GM12878 (cell line): ENCODE measurements at regions not wholly inside any gene's neighbourhood (a gene's known extent, or its start where the extent isn't known, plus 50 kb on each side); places are given as distances from the start of the nearest gene placed in this dataset.

Source experiments
- ATAC-seq: fragments of 200-7000 bp; cut with Tn5 transposase; 3 replicates; pipeline ENCODE4 v1.9.1; 2020; ENCODE audit warnings: mild to moderate bottlenecking, moderate library complexity
- BruUV-seq: library from RNA; stranded (reverse); fragments of 400-500 nt; replicated peaks from 2 replicates; lab custom pipeline; 2021; lab: Mats Ljungman, UMichigan
- CTCF ChIA-PET: fragments of 300-600 bp; sonication (Branson Sonifier 250); formaldehyde crosslinking; extraction: SDS; loops from one replicate; lab custom pipeline; 2021; ENCODE audit warnings: inconsistent platforms; lab: Yijun Ruan, JAX
- POLR2A ChIA-PET: fragments of 350-600 bp; formaldehyde crosslinking; extraction: SDS; loops from one replicate; lab custom pipeline; 2021; ENCODE audit warnings: inconsistent platforms; lab: Charles Lee
- RAD21 ChIA-PET: fragments of 300-600 bp; sonication (Branson Sonifier 250); formaldehyde crosslinking; loops from one replicate; lab custom pipeline; 2023; ENCODE audit warnings: antibody characterized with exemption; ENCODE audit not compliant: unreplicated experiment; lab: Charles Lee
- SMC1A ChIA-PET: fragments of 300-600 bp; sonication (Branson Sonifier 250); formaldehyde crosslinking; loops from one replicate; lab custom pipeline; 2023; ENCODE audit not compliant: unreplicated experiment, uncharacterized antibody; lab: Charles Lee
- DNase-seq: peaks from one replicate; pipeline ENCODE4 v3.0.0-alpha.2; 2011; ENCODE audit warnings: low read depth, low spot score
- FAIRE-seq: peaks from 3 replicates; lab custom pipeline; 2011; peaks lifted over from hg19 to GRCh38; lab: Jason Lieb, UNC
- H2AFZ ChIP-seq: 2 replicates; pipeline ENCODE4 v1.6.0; 2011; ENCODE audit warnings: low read depth, low read length, control low read depth; ENCODE audit not compliant: control insufficient read depth
- H3K27ac ChIP-seq: 2 replicates; pipeline ENCODE4 v1.5.1; 2011; ENCODE audit warnings: control low read depth; ENCODE audit not compliant: control insufficient read depth, insufficient read depth
- H3K27me3 ChIP-seq, 2 experiments: replicated peaks in 1 of 2; 2 replicates each; pipeline versions ENCODE4 v1.6.0 to v1.6.1; 2011; ENCODE audit warnings: low read length in 1 of 2; ENCODE audit not compliant: control insufficient read depth in 2 of 2, insufficient read depth in 2 of 2
- H3K36me3 ChIP-seq, 2 experiments: 2 replicates each; pipeline ENCODE4 v1.5.1; 2011; ENCODE audit warnings: low read length in 1 of 2; ENCODE audit not compliant: control insufficient read depth in 2 of 2, insufficient read depth in 2 of 2
- H3K4me1 ChIP-seq: 2 replicates; pipeline ENCODE4 v1.6.1; 2011; ENCODE audit warnings: mild to moderate bottlenecking, low read length, moderate library complexity, mixed read lengths; ENCODE audit not compliant: control insufficient read depth, insufficient read depth
- H3K4me2 ChIP-seq: 2 replicates; pipeline ENCODE4 v1.6.0; 2011; ENCODE audit warnings: control low read depth; ENCODE audit not compliant: control insufficient read depth, insufficient read depth
- H3K4me3 ChIP-seq: fragments of 200-600 bp; sonication (generic); 2 replicates; pipeline ENCODE4 v1.5.1; 2016
- H3K79me2 ChIP-seq: 2 replicates; pipeline ENCODE4 v1.6.0; 2011; ENCODE audit warnings: low read length; ENCODE audit not compliant: control insufficient read depth, insufficient read depth
- H3K9ac ChIP-seq: 2 replicates; pipeline ENCODE4 v1.8.0; 2011; ENCODE audit warnings: low read length, control low read depth, mixed read lengths; ENCODE audit not compliant: control insufficient read depth, insufficient read depth
- H3K9me3 ChIP-seq: replicated peaks from 3 replicates; pipeline ENCODE4 v1.5.1; 2011; ENCODE audit warnings: mild to moderate bottlenecking, low read length; ENCODE audit not compliant: control insufficient read depth, insufficient read depth
- H4K20me1 ChIP-seq: 2 replicates; pipeline ENCODE4 v1.6.0; 2011; ENCODE audit not compliant: control insufficient read depth, insufficient read depth
- ATF3 ChIP-seq: IDR thresholded peaks from 2 replicates; pipeline ENCODE4 v1.6.1; 2011; ENCODE audit warnings: low read depth, mild to moderate bottlenecking, low read length, moderate library complexity, borderline replicate concordance; ENCODE audit errors: extremely low read depth
- BCL3 ChIP-seq: IDR thresholded peaks from 2 replicates; pipeline ENCODE4 v1.6.1; 2011; ENCODE audit warnings: borderline replicate concordance, low read depth, mild to moderate bottlenecking, moderate library complexity, low read length; ENCODE audit not compliant: insufficient read depth, poor library complexity, severe bottlenecking
- CHD1 ChIP-seq: IDR thresholded peaks from 2 replicates; pipeline ENCODE4 v1.6.1; 2012; ENCODE audit warnings: low read depth, low read length, improper control_type of control experiment
- EP300 ChIP-seq, 2 experiments: fragments of 150-350 bp in 1 of 2; IDR thresholded peaks; 2 replicates each; pipeline ENCODE4 v1.6.1; 2011 to 2012; ENCODE audit warnings: low read depth in 2 of 2, low read length in 2 of 2, borderline replicate concordance in 1 of 2, improper control_type of control experiment in 1 of 2, inconsistent platforms in 1 of 2; ENCODE audit not compliant: control insufficient read depth in 1 of 2
- ESRRA ChIP-seq: IDR thresholded peaks from 2 replicates; pipeline ENCODE4 v1.6.1; 2012; ENCODE audit warnings: mild to moderate bottlenecking, low read length, improper control_type of control experiment
- IKZF1 ChIP-seq: fragments of 450-650 bp; conservative IDR thresholded peaks from 2 replicates; pipeline ENCODE4 v1.6.1; 2017; ENCODE audit warnings: antibody characterized with exemption, mild to moderate bottlenecking
- IKZF2 ChIP-seq, 2 experiments: fragments of 450-650 bp; IDR thresholded peaks; 2 replicates each; pipeline ENCODE4 v1.6.1; 2017; ENCODE audit warnings: mild to moderate bottlenecking in 2 of 2, moderate library complexity in 2 of 2
- MAX ChIP-seq: IDR thresholded peaks from 2 replicates; pipeline ENCODE4 v1.6.1; 2012; ENCODE audit warnings: low read depth, low read length, improper control_type of control experiment
- MEF2A ChIP-seq: IDR thresholded peaks from 2 replicates; pipeline ENCODE4 v1.6.1; 2011; ENCODE audit warnings: low read depth, mild to moderate bottlenecking, low read length, moderate library complexity; ENCODE audit not compliant: insufficient read depth
- POLR2AphosphoS2 ChIP-seq: IDR thresholded peaks from 2 replicates; pipeline ENCODE4 v1.6.1; 2011; ENCODE audit warnings: low read depth, mild to moderate bottlenecking, low read length, improper control_type of control experiment, moderate library complexity
- POU2F2 ChIP-seq: IDR thresholded peaks from 3 replicates; pipeline ENCODE4 v1.6.1; 2011; ENCODE audit warnings: low read depth, mild to moderate bottlenecking, low read length, borderline replicate concordance
- SMC3 ChIP-seq: IDR thresholded peaks from 2 replicates; pipeline ENCODE4 v1.6.1; 2011; ENCODE audit warnings: low read length, improper control_type of control experiment, borderline replicate concordance
- SUPT20H ChIP-seq: IDR thresholded peaks from 2 replicates; pipeline ENCODE4 v1.6.1; 2011; ENCODE audit warnings: low read depth, mild to moderate bottlenecking, low read length, moderate library complexity, borderline replicate concordance; ENCODE audit not compliant: control insufficient read depth
- TARDBP ChIP-seq: IDR thresholded peaks from 2 replicates; pipeline ENCODE4 v1.6.1; 2016; ENCODE audit warnings: borderline replicate concordance
- USF2 ChIP-seq: IDR thresholded peaks from 2 replicates; pipeline ENCODE4 v1.6.1; 2011; ENCODE audit warnings: low read depth, low read length, improper control_type of control experiment, borderline replicate concordance
- YBX1 ChIP-seq: fragments of 450-650 bp; IDR thresholded peaks from 2 replicates; pipeline ENCODE4 v1.6.1; 2016; ENCODE audit warnings: antibody characterized with exemption
- YY1 ChIP-seq: IDR thresholded peaks from 2 replicates; pipeline ENCODE4 v1.6.1; 2011; ENCODE audit warnings: low read depth, mild to moderate bottlenecking, low read length
- ZNF592 ChIP-seq: fragments of 450-650 bp; IDR thresholded peaks from 2 replicates; pipeline ENCODE4 v1.6.1; 2017; ENCODE audit warnings: mild to moderate bottlenecking, moderate library complexity
- WGBS: methylation state at CpG from one replicate; pipeline ENCODE4 v1.1.6; 2016; ENCODE audit warnings: low lambda C conversion rate; ENCODE audit not compliant: insufficient replicate concordance, insufficient coverage; ENCODE audit errors: missing lambda C conversion rate; 5-methylcytosine and 5-hydroxymethylcytosine counted together
- in situ Hi-C: fragments of 300-500 bp; cut with MboI; formaldehyde crosslinking; loops from 9 replicates; pipeline ENCODE4 v1.14.3; 2018; ENCODE audit warnings: mixed read lengths
- intact Hi-C: fragments of 100-400 bp; cut with micrococcal nuclease; formaldehyde crosslinking; loops from one replicate; pipeline ENCODE4 v1.14.2; 2022; ENCODE audit not compliant: unreplicated experiment

- TF ChIP-seq ZNF592: no peak
- no peak for TF ChIP-seq SUPT20H
- TF ChIP-seq SMC3: no peak
- no peak for TF ChIP-seq POLR2AphosphoS2
- TF ChIP-seq ATF3: no peak
- no peak for TF ChIP-seq MEF2A
- TF ChIP-seq ESRRA: no peak
- TF ChIP-seq IKZF2 (IDR thresholded peaks at IDR 0.05): no peak
These were observed 66.0 kb upstream of the FOXK1 start (continued) for GRCh38 chr7:4616116-4616515.

GRCh38 chr7:4621396-4621795 lies 60.7 kb upstream of the FOXK1 start:
- no peaks in the 10 kb centered on the region for H3K4me1 ChIP-seq
- no peaks in the 10 kb centered on the region for H3K27me3 ChIP-seq
- no TSS peak for BruUV-seq
- H3K4me2 ChIP-seq: no peak overlapping the region
- no peak overlapping the region for H3K27ac ChIP-seq
- 21% methylated on average over 5 of the region's 5 CpGs for WGBS
- RAD21 ChIA-PET: no interaction called here
- FAIRE-seq (no peak), DNase-seq (no peak), ATAC-seq (no peak)
- no peaks in the 10 kb centered on the region for H3K36me3 ChIP-seq
- no peak overlapping the region for H3K4me3 ChIP-seq
- H3K79me2 ChIP-seq: no peaks in the 10 kb centered on the region
- POLR2A ChIA-PET: no interaction called here
- SMC1A ChIA-PET: no interaction called here
- no peak overlapping the region for H3K9ac ChIP-seq
- in situ Hi-C loops (loop anchor here (25.0 kb wide), 1 partner anchor 466 kb away; no protein-coding TSS in a partner anchor), intact Hi-C loops (no loop called here)
- H4K20me1 ChIP-seq: no peaks in the 10 kb centered on the region
- H2AFZ ChIP-seq: no peak overlapping the region
- no peaks in the 10 kb centered on the region; the same call in 2 of the 3 replicates for H3K9me3 ChIP-seq
- CTCF ChIA-PET: no interaction called here
- TF ChIP-seq MAX: no peak
- no peak for TF ChIP-seq TARDBP
- TF ChIP-seq POU2F2: no peak
- no peak for TF ChIP-seq BCL3
- no peak for TF ChIP-seq EP300 (IDR thresholded peaks at IDR 0.05; ENCODE audit: borderline replicate concordance in 1 of 2, control insufficient read depth in 1 of 2, low read depth in 2 of 2, low read length in 2 of 2)
- no peak for TF ChIP-seq YBX1
- TF ChIP-seq USF2: no peak
- TF ChIP-seq YY1: no peak
- TF ChIP-seq IKZF1: no peak
- no peak for TF ChIP-seq CHD1
